ENCODE measurements at regions not wholly inside any gene's neighbourhood (a gene's known extent, or its start where the extent isn't known, plus 50 kb on each side); places are given as distances from the start of the nearest gene placed in this dataset.

DNA sequence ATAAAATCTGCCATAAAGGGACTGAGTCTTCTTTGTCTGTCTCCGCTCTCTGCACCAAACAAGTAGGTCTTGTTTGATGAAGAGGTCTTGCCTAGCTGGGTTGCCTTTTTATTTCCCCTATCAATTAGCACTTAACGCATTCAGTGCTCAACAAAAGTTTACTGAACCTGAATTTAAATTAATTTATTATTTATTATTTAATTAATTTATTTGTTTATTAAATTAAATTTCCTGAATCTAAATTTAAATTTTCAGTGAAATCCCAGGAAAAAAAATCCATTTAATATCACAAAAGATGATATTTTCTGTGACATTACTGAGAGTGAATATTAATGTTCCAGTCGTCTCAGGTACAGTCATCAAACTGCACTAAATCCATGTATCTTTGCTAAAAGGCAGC, 164.9 kb upstream of the AGTR1 start:
- H3K27ac Mint-ChIP-seq = no peak overlapping the region
- no peaks in the 10 kb centered on the region for H3K4me1 Mint-ChIP-seq
- no peak for ATAC-seq
- H3K4me3 Mint-ChIP-seq = no peak overlapping the region
- no peaks in the 10 kb centered on the region for H3K79me2 ChIP-seq (replicated peaks; ENCODE audit: insufficient read depth)
- H4K20me1 ChIP-seq (replicated peaks; ENCODE audit: insufficient read depth) = no peaks in the 10 kb centered on the region
- no peaks in the 10 kb centered on the region for H3K36me3 Mint-ChIP-seq (ENCODE audit: low read depth)
- no peaks in the 10 kb centered on the region for H3K27me3 ChIP-seq (ENCODE audit: insufficient read depth)
- H2AFZ ChIP-seq = no peak overlapping the region
- no peaks in the 10 kb centered on the region for H3K9me3 Mint-ChIP-seq
- no peaks in the 10 kb centered on the region for H3K4me1 ChIP-seq (ENCODE audit: insufficient read depth)
- no peaks in the 10 kb centered on the region for H3K36me3 ChIP-seq (ENCODE audit: insufficient read depth)
- H3F3A ChIP-seq (replicated peaks; ENCODE audit: low read depth) = no peaks in the 10 kb centered on the region
- TF ChIP-seq, protein P1, sequence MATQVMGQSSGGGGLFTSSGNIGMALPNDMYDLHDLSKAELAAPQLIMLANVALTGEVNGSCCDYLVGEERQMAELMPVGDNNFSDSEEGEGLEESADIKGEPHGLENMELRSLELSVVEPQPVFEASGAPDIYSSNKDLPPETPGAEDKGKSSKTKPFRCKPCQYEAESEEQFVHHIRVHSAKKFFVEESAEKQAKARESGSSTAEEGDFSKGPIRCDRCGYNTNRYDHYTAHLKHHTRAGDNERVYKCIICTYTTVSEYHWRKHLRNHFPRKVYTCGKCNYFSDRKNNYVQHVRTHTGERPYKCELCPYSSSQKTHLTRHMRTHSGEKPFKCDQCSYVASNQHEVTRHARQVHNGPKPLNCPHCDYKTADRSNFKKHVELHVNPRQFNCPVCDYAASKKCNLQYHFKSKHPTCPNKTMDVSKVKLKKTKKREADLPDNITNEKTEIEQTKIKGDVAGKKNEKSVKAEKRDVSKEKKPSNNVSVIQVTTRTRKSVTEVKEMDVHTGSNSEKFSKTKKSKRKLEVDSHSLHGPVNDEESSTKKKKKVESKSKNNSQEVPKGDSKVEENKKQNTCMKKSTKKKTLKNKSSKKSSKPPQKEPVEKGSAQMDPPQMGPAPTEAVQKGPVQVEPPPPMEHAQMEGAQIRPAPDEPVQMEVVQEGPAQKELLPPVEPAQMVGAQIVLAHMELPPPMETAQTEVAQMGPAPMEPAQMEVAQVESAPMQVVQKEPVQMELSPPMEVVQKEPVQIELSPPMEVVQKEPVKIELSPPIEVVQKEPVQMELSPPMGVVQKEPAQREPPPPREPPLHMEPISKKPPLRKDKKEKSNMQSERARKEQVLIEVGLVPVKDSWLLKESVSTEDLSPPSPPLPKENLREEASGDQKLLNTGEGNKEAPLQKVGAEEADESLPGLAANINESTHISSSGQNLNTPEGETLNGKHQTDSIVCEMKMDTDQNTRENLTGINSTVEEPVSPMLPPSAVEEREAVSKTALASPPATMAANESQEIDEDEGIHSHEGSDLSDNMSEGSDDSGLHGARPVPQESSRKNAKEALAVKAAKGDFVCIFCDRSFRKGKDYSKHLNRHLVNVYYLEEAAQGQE (IDR thresholded peaks at IDR 0.05; ENCODE audit: unreplicated experiment) = no peak
- TF ChIP-seq POLR2AphosphoS5 (IDR thresholded peaks at IDR 0.05; ENCODE audit: low read depth) = no peak
- TF ChIP-seq CREB1 (CRISPR knock-in tag; IDR thresholded peaks at IDR 0.05; ENCODE audit: low read depth) = no peak
- TF ChIP-seq EZH2phosphoT487 (IDR thresholded peaks at IDR 0.05; ENCODE audit: unreplicated experiment) = no peak
- TF ChIP-seq JUNB (IDR thresholded peaks at IDR 0.05; ENCODE audit: unreplicated experiment) = no peak
- TF ChIP-seq ZNF114 (CRISPR knock-in tag; IDR thresholded peaks at IDR 0.05) = no peak
- no peak for TF ChIP-seq ZNF331 (CRISPR knock-in tag; IDR thresholded peaks at IDR 0.05; ENCODE audit: low read depth)
- H3K4me2 ChIP-seq = no peak overlapping the region
- DNase-seq (ENCODE audit: low spot score) = no peak
- H3K4me3 ChIP-seq = no peak overlapping the region
- peaks cover 2% of the 10 kb centered on the region for H3K27me3 Mint-ChIP-seq (ENCODE audit: insufficient read depth, low read depth, poor library complexity)
- H3K9me2 ChIP-seq (ENCODE audit: insufficient read depth) = no peaks in the 10 kb centered on the region
- no peak overlapping the region for H3K27ac ChIP-seq (ENCODE audit: low read depth)

DNA sequence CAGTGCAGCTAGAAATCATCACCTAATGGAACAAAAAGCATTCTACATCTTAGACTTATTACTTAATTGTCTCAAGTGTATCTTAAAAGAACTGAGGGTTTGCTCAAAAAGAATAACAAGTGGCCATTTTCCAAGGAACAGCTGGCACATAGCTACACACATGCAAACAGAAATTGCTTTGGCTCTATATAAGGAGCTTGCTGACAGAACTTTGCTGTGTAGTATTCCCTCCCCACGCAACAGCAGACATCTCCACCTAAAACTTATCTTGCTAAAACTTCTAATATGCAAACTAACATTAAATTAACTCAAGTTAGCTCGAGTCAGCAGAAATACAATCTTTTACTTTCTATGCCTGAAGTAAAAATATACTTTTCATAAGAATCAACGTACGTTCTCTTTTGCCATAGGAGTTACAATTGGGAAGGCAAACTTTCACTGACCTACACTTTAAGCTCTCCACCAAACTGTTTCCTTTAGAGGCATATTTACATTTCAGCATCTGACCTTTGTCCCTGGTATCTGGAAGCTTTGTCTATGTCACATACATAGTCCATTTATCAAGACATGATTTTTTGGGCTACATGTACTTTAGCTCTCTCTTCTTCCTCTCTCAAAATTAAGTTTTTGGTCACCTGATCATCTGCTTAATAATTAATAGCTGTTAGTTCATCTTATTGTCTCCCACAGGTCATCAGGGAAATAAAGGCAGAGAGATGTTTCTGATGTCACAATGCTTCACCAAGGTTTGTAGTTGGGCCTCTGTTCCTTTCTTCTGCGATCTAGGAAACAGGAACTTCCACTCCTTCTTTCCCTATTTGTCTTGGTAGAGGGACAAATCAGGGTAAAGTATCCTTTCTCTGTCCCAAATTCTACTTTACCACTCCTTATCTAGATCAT, 163.4 kb upstream of the AGTR1 start:
- Mint-ChIP-seq H3K9me3 (no peaks in the 10 kb centered on the region), H3K4me1 (no peaks in the 10 kb centered on the region), H3K4me3 (no peak overlapping the region), H3K36me3 (ENCODE audit: low read depth) (no peaks in the 10 kb centered on the region), H3K27ac (no peak overlapping the region), H3K27me3 (ENCODE audit: insufficient read depth, low read depth, poor library complexity) (no peaks in the 10 kb centered on the region)
- Histone ChIP-seq H3K27me3 (ENCODE audit: insufficient read depth) (no peaks in the 10 kb centered on the region), H3K4me2 (no peak overlapping the region), H3F3A (replicated peaks; ENCODE audit: low read depth) (no peaks in the 10 kb centered on the region), H2AFZ (no peak overlapping the region), H3K36me3 (ENCODE audit: insufficient read depth) (no peaks in the 10 kb centered on the region), H3K27ac (ENCODE audit: low read depth) (no peak overlapping the region), H3K9me2 (ENCODE audit: insufficient read depth) (no peaks in the 10 kb centered on the region), H3K79me2 (replicated peaks; ENCODE audit: insufficient read depth) (no peaks in the 10 kb centered on the region), H3K4me1 (ENCODE audit: insufficient read depth) (no peaks in the 10 kb centered on the region), H4K20me1 (replicated peaks; ENCODE audit: insufficient read depth) (no peaks in the 10 kb centered on the region), H3K4me3 (no peak overlapping the region)
- DNase-seq (ENCODE audit: low spot score) = no peak
- ATAC-seq = no peak
- no peak for TF ChIP-seq CREB1 (CRISPR knock-in tag; IDR thresholded peaks at IDR 0.05; ENCODE audit: low read depth)
- TF ChIP-seq, protein P2, sequence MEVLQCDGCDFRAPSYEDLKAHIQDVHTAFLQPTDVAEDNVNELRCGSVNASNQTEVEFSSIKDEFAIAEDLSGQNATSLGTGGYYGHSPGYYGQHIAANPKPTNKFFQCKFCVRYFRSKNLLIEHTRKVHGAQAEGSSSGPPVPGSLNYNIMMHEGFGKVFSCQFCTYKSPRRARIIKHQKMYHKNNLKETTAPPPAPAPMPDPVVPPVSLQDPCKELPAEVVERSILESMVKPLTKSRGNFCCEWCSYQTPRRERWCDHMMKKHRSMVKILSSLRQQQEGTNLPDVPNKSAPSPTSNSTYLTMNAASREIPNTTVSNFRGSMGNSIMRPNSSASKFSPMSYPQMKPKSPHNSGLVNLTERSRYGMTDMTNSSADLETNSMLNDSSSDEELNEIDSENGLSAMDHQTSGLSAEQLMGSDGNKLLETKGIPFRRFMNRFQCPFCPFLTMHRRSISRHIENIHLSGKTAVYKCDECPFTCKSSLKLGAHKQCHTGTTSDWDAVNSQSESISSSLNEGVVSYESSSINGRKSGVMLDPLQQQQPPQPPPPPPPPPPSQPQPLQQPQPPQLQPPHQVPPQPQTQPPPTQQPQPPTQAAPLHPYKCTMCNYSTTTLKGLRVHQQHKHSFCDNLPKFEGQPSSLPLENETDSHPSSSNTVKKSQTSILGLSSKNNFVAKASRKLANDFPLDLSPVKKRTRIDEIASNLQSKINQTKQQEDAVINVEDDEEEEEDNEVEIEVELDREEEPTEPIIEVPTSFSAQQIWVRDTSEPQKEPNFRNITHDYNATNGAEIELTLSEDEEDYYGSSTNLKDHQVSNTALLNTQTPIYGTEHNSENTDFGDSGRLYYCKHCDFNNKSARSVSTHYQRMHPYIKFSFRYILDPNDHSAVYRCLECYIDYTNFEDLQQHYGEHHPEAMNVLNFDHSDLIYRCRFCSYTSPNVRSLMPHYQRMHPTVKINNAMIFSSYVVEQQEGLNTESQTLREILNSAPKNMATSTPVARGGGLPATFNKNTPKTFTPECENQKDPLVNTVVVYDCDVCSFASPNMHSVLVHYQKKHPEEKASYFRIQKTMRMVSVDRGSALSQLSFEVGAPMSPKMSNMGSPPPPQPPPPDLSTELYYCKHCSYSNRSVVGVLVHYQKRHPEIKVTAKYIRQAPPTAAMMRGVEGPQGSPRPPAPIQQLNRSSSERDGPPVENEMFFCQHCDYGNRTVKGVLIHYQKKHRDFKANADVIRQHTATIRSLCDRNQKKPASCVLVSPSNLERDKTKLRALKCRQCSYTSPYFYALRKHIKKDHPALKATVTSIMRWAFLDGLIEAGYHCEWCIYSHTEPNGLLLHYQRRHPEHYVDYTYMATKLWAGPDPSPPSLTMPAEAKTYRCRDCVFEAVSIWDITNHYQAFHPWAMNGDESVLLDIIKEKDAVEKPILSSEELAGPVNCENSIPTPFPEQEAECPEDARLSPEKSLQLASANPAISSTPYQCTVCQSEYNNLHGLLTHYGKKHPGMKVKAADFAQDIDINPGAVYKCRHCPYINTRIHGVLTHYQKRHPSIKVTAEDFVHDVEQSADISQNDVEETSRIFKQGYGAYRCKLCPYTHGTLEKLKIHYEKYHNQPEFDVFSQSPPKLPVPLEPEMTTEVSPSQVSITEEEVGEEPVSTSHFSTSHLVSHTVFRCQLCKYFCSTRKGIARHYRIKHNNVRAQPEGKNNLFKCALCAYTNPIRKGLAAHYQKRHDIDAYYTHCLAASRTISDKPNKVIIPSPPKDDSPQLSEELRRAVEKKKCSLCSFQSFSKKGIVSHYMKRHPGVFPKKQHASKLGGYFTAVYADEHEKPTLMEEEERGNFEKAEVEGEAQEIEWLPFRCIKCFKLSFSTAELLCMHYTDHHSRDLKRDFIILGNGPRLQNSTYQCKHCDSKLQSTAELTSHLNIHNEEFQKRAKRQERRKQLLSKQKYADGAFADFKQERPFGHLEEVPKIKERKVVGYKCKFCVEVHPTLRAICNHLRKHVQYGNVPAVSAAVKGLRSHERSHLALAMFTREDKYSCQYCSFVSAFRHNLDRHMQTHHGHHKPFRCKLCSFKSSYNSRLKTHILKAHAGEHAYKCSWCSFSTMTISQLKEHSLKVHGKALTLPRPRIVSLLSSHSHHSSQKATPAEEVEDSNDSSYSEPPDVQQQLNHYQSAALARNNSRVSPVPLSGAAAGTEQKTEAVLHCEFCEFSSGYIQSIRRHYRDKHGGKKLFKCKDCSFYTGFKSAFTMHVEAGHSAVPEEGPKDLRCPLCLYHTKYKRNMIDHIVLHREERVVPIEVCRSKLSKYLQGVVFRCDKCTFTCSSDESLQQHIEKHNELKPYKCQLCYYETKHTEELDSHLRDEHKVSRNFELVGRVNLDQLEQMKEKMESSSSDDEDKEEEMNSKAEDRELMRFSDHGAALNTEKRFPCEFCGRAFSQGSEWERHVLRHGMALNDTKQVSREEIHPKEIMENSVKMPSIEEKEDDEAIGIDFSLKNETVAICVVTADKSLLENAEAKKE (CRISPR knock-in tag; IDR thresholded peaks at IDR 0.05) = no peak
- no peak for TF ChIP-seq EZH2phosphoT487 (IDR thresholded peaks at IDR 0.05; ENCODE audit: unreplicated experiment)
- TF ChIP-seq JUNB (IDR thresholded peaks at IDR 0.05; ENCODE audit: unreplicated experiment) = no peak
- no peak for TF ChIP-seq ZNF331 (CRISPR knock-in tag; IDR thresholded peaks at IDR 0.05; ENCODE audit: low read depth)
- TF ChIP-seq ZNF114 (CRISPR knock-in tag; IDR thresholded peaks at IDR 0.05) = no peak
- TF ChIP-seq POLR2AphosphoS5 (IDR thresholded peaks at IDR 0.05; ENCODE audit: low read depth) = no peak
- TF ChIP-seq EZH2 (IDR thresholded peaks at IDR 0.05; ENCODE audit: low read depth, unreplicated experiment) = no peak
- TF ChIP-seq STAT1 (IDR thresholded peaks at IDR 0.05; ENCODE audit: unreplicated experiment) = no peak
- TF ChIP-seq NANOG (IDR thresholded peaks at IDR 0.05; ENCODE audit: borderline replicate concordance) = no peak

All from GM23338 (cell line).